ENCODE measurements at regions not wholly inside any gene's neighbourhood (a gene's known extent, or its start where the extent isn't known, plus 50 kb on each side); places are given as distances from the start of the nearest gene placed in this dataset.
"Not testable (repeated sequence)": the region's sequence is repeated elsewhere in the genome, so short reads cannot be mapped to it uniquely, and the experiment has no call there.

DNA sequence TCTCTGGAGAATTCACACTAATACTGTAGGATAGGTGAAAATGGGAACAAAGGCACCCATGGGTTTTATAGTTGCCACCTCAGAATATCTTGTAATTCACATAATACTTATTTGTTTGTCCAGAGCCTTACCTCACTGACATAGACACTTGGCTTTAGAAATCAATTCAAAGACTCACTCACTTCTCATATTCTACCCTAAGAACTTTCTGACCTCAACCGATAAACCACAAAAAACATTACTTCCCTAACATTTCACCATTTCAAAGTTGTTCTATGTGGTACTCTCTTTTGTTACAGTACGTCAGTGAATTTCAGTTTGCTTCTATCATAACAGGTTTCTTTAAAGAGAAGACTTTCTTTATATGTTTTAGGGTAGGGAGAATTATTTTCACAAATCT lies 359.3 kb downstream of the IGSF11 start:
- Histone ChIP-seq H3K79me2 (ENCODE audit: insufficient read depth, low read depth) (no peaks in the 10 kb centered on the region), H3K36me3 (ENCODE audit: insufficient read depth) (no peaks in the 10 kb centered on the region), H3K27ac (no peak overlapping the region), H3K27me3 (ENCODE audit: insufficient read depth, low read depth) (no peaks in the 10 kb centered on the region), H4K20me1 (ENCODE audit: insufficient read depth) (no peaks in the 10 kb centered on the region), H3K4me3 (IDR thresholded peaks at IDR 0.05; ENCODE audit: insufficient read depth, low read depth, low read length) (no peak overlapping the region), H3K4me2 (no peak overlapping the region), H3K4me1 (ENCODE audit: low read depth, poor library complexity, severe bottlenecking) (no peaks in the 10 kb centered on the region), H3K9ac (no peak overlapping the region), H2AFZ (ENCODE audit: low read depth) (no peak overlapping the region)
- TF ChIP-seq, protein P1, sequence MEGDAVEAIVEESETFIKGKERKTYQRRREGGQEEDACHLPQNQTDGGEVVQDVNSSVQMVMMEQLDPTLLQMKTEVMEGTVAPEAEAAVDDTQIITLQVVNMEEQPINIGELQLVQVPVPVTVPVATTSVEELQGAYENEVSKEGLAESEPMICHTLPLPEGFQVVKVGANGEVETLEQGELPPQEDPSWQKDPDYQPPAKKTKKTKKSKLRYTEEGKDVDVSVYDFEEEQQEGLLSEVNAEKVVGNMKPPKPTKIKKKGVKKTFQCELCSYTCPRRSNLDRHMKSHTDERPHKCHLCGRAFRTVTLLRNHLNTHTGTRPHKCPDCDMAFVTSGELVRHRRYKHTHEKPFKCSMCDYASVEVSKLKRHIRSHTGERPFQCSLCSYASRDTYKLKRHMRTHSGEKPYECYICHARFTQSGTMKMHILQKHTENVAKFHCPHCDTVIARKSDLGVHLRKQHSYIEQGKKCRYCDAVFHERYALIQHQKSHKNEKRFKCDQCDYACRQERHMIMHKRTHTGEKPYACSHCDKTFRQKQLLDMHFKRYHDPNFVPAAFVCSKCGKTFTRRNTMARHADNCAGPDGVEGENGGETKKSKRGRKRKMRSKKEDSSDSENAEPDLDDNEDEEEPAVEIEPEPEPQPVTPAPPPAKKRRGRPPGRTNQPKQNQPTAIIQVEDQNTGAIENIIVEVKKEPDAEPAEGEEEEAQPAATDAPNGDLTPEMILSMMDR (conservative IDR thresholded peaks at IDR 0.05; ENCODE audit: low read depth, low read length), result no peak

DNA sequence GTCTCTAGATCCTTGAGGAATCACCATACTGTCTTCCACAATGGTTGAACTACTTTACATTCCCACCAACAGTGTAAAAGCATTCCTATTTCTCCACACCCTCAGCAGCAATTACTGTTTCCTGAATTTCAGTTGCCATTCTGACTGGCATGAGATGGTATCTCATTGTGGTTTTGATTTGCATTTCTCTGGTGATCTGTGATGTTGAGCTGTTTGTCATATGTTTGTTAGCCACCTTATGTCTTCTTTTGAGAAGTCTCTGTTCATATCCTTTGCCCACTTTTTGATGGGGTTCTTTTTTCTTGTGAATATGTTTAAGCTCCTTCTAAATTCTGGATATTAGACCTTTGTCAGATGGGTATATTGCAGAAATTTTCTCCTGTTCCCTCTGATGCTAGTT lies 356.0 kb downstream of the IGSF11 start:
- H4K20me1 ChIP-seq (ENCODE audit: insufficient read depth); H3K4me2 ChIP-seq; H3K36me3 ChIP-seq (ENCODE audit: insufficient read depth); H3K9ac ChIP-seq; H3K79me2 ChIP-seq (ENCODE audit: insufficient read depth, low read depth); H3K4me3 ChIP-seq (IDR thresholded peaks at IDR 0.05; ENCODE audit: insufficient read depth, low read depth, low read length); H3K4me1 ChIP-seq (ENCODE audit: low read depth, poor library complexity, severe bottlenecking); H3K27me3 ChIP-seq (ENCODE audit: insufficient read depth, low read depth); H2AFZ ChIP-seq (ENCODE audit: low read depth); H3K27ac ChIP-seq: not testable (repeated sequence)

DNA sequence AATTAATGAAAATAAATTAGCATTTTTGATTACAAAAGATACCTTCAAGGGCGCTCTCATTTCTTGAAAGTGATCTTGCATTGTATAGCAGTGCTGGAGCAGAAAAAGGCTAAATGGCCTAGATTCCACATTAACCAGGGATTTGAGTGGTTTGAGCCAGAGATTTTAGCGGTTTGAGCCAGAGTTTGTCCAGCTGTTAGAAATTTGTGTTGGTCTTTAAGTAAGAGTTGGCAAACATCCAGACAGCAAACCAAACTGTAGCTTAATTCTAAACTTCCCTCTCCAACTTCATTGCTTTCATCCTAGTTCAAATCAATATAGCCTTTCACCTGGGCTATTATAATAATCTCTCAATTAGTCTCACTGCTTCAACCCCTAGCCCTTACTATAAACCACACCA lies 351.7 kb downstream of the IGSF11 start:
- TF ChIP-seq, protein P1 (conservative IDR thresholded peaks at IDR 0.05; ENCODE audit: low read depth, low read length), result no peak
- Histone ChIP-seq H3K27ac (no peak overlapping the region), H3K9ac (no peak overlapping the region), H4K20me1 (ENCODE audit: insufficient read depth) (no peaks in the 10 kb centered on the region), H2AFZ (ENCODE audit: low read depth) (no peak overlapping the region), H3K79me2 (ENCODE audit: insufficient read depth, low read depth) (no peaks in the 10 kb centered on the region), H3K4me1 (ENCODE audit: low read depth, poor library complexity, severe bottlenecking) (no peaks in the 10 kb centered on the region), H3K4me3 (IDR thresholded peaks at IDR 0.05; ENCODE audit: insufficient read depth, low read depth, low read length) (no peak overlapping the region), H3K4me2 (no peak overlapping the region), H3K27me3 (ENCODE audit: insufficient read depth, low read depth) (no peaks in the 10 kb centered on the region), H3K36me3 (ENCODE audit: insufficient read depth) (no peaks in the 10 kb centered on the region)

DNA sequence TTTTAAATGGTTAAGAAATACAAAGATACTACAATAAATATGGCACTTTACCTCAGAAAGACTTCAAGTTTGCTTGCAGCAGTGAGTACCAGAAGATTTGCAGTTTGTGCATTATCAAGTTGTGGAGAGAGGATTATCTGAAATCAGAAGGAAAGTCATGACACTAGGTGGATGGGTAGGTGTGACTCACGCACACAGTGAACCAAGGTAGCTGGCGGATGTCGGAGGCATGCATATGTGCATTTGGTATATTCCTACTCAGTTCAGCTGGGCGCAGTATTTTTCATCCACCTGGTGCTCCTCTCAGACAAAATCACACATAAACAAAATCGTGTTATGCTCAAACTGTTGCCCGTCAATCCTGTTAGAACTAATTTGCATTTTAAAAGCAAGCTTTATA lies 351.0 kb downstream of the IGSF11 start:
- H3K4me1 ChIP-seq (ENCODE audit: low read depth, poor library complexity, severe bottlenecking), result no peaks in the 10 kb centered on the region
- no peak overlapping the region for H3K9ac ChIP-seq
- H3K79me2 ChIP-seq (ENCODE audit: insufficient read depth, low read depth), result no peaks in the 10 kb centered on the region
- H2AFZ ChIP-seq (ENCODE audit: low read depth), result no peak overlapping the region
- no peaks in the 10 kb centered on the region for H3K27me3 ChIP-seq (ENCODE audit: insufficient read depth, low read depth)
- no peak overlapping the region for H3K27ac ChIP-seq
- H3K4me2 ChIP-seq, result no peak overlapping the region
- no peak overlapping the region for H3K4me3 ChIP-seq (IDR thresholded peaks at IDR 0.05; ENCODE audit: insufficient read depth, low read depth, low read length)
- H4K20me1 ChIP-seq (ENCODE audit: insufficient read depth), result no peaks in the 10 kb centered on the region
- no peaks in the 10 kb centered on the region for H3K36me3 ChIP-seq (ENCODE audit: insufficient read depth)
- TF ChIP-seq, protein P1 (conservative IDR thresholded peaks at IDR 0.05; ENCODE audit: low read depth, low read length), result no peak

DNA sequence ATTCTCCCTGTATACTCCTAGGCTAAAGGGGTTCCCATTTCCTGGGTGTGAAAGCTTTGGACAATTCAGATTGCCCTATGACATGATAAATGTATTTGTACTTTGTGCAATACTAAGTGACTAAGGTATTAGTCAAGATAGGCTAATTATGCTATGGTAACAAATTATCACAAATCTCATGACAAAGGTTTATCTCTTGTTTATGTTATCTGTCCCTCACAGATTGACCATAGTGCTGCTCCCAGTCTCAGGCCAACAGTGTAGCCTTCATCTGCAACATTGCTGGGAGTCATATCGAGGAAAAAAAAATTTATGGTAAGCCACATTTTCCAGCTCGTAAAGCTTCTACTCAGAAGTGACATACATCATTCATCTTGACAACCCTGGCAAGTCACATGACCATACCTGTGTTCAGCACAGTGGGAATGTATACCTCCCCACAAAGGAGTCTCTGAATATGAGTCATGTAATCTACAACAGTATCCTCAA lies 346.2 kb downstream of the IGSF11 start:
- Histone ChIP-seq H4K20me1 (ENCODE audit: insufficient read depth) (no peaks in the 10 kb centered on the region), H2AFZ (ENCODE audit: low read depth) (no peak overlapping the region), H3K4me3 (IDR thresholded peaks at IDR 0.05; ENCODE audit: insufficient read depth, low read depth, low read length) (no peak overlapping the region), H3K36me3 (ENCODE audit: insufficient read depth) (no peaks in the 10 kb centered on the region), H3K4me1 (ENCODE audit: low read depth, poor library complexity, severe bottlenecking) (no peaks in the 10 kb centered on the region), H3K79me2 (ENCODE audit: insufficient read depth, low read depth) (no peaks in the 10 kb centered on the region), H3K9ac (no peak overlapping the region), H3K27me3 (ENCODE audit: insufficient read depth, low read depth) (no peaks in the 10 kb centered on the region), H3K27ac (no peak overlapping the region), H3K4me2 (no peak overlapping the region)
- TF ChIP-seq, protein P1 (conservative IDR thresholded peaks at IDR 0.05; ENCODE audit: low read depth, low read length), result no peak

All from KMS-11 (cell line).